H9 (cell line): ENCODE measurements at regions not wholly inside any gene's neighbourhood (a gene's known extent, or its start where the extent isn't known, plus 50 kb on each side); places are given as distances from the start of the nearest gene placed in this dataset.

Experiments used
- DNase-seq: peaks from one replicate; pipeline ENCODE4 v3.0.0-alpha.2; 2017
- H2AFZ ChIP-seq: one replicate; pipeline ENCODE4 v1.6.1; 2013; ENCODE audit warnings: mild to moderate bottlenecking, low read length, control low read depth, moderate library complexity
- H2AK5ac ChIP-seq: 2 replicates; pipeline ENCODE4 v1.6.1; 2013; ENCODE audit warnings: low read length, control low read depth, mixed read lengths; ENCODE audit not compliant: insufficient read length
- H2BK120ac ChIP-seq: one replicate; pipeline ENCODE4 v1.6.1; 2013; ENCODE audit warnings: low read depth, mild to moderate bottlenecking, low read length, control low read depth, inconsistent platforms; ENCODE audit not compliant: poor library complexity, severe bottlenecking
- H2BK12ac ChIP-seq: 2 replicates; pipeline ENCODE4 v1.6.1; 2013; ENCODE audit warnings: low read length, control low read depth, mixed read lengths, low read depth; ENCODE audit not compliant: insufficient read length
- H2BK15ac ChIP-seq: 2 replicates; pipeline ENCODE4 v1.6.1; 2013; ENCODE audit warnings: low read depth, low read length, control low read depth
- H2BK20ac ChIP-seq: one replicate; pipeline ENCODE4 v1.6.1; 2013; ENCODE audit warnings: low read depth, mild to moderate bottlenecking, low read length, control low read depth, inconsistent platforms; ENCODE audit not compliant: poor library complexity, severe bottlenecking
- H2BK5ac ChIP-seq: 2 replicates; pipeline ENCODE4 v1.6.1; 2013; ENCODE audit warnings: low read length, control low read depth, mixed read lengths; ENCODE audit not compliant: insufficient read length
- H3K14ac ChIP-seq: 2 replicates; pipeline ENCODE4 v1.6.1; 2013; ENCODE audit warnings: low read length, control low read depth; ENCODE audit not compliant: insufficient read depth
- H3K18ac ChIP-seq: 2 replicates; pipeline ENCODE4 v1.6.1; 2013; ENCODE audit warnings: low read depth, mild to moderate bottlenecking, mixed read lengths, low read length, control low read depth; ENCODE audit not compliant: insufficient read length
- H3K23ac ChIP-seq: 2 replicates; pipeline ENCODE4 v1.6.1; 2013; ENCODE audit warnings: low read length, control low read depth, mixed read lengths, low read depth; ENCODE audit not compliant: insufficient read length
- H3K23me2 ChIP-seq: 2 replicates; pipeline ENCODE4 v1.6.1; 2013; ENCODE audit warnings: low read depth, mild to moderate bottlenecking, mixed read lengths, low read length, control low read depth; ENCODE audit not compliant: insufficient read length, poor library complexity, severe bottlenecking
- H3K27ac ChIP-seq: 2 replicates; pipeline ENCODE4 v1.5.1; 2013; ENCODE audit warnings: low read length, control low read depth, mixed read lengths, low read depth; ENCODE audit not compliant: insufficient read length
- H3K27me3 ChIP-seq: 2 replicates; pipeline ENCODE4 v1.6.1; 2013; ENCODE audit warnings: low read length, control low read depth, inconsistent platforms; ENCODE audit not compliant: insufficient read depth
- H3K4ac ChIP-seq: 2 replicates; pipeline ENCODE4 v1.6.1; 2013; ENCODE audit warnings: low read depth, mild to moderate bottlenecking, control low read depth, inconsistent platforms, low read length, moderate library complexity
- H3K4me1 ChIP-seq: 2 replicates; pipeline ENCODE4 v1.6.1; 2013; ENCODE audit warnings: low read length, control low read depth, inconsistent platforms; ENCODE audit not compliant: insufficient read depth
- H3K4me2 ChIP-seq: 2 replicates; pipeline ENCODE4 v1.6.1; 2013; ENCODE audit warnings: low read length, control low read depth, mixed read lengths; ENCODE audit not compliant: insufficient read length, insufficient read depth
- H3K56ac ChIP-seq: 2 replicates; pipeline ENCODE4 v1.6.1; 2013; ENCODE audit warnings: low read depth, mild to moderate bottlenecking, mixed read lengths, low read length, control low read depth; ENCODE audit not compliant: insufficient read length
- H3K79me1 ChIP-seq: 2 replicates; pipeline ENCODE4 v1.6.1; 2013; ENCODE audit warnings: low read depth, mild to moderate bottlenecking, moderate library complexity, low read length, control low read depth, inconsistent platforms; ENCODE audit not compliant: insufficient read depth, poor library complexity, severe bottlenecking
- H3K79me2 ChIP-seq: 2 replicates; pipeline ENCODE4 v1.6.1; 2013; ENCODE audit warnings: low read length, control low read depth, inconsistent platforms; ENCODE audit not compliant: insufficient read depth
- H3K9ac ChIP-seq: 2 replicates; pipeline ENCODE4 v1.6.1; 2013; ENCODE audit warnings: low read length, control low read depth, mixed read lengths; ENCODE audit not compliant: insufficient read length; ENCODE audit errors: extremely low read depth
- H3K9me3 ChIP-seq: one replicate; pipeline ENCODE4 v1.6.1; 2013; ENCODE audit warnings: low read depth, low read length, inconsistent platforms; ENCODE audit not compliant: control insufficient read depth
- H3T11ph ChIP-seq: one replicate; pipeline ENCODE4 v1.6.1; 2013; ENCODE audit warnings: mild to moderate bottlenecking, low read length, control low read depth, inconsistent platforms
- H4K20me1 ChIP-seq: one replicate; pipeline ENCODE4 v1.6.1; 2013; ENCODE audit not compliant: control insufficient read depth, insufficient read length, insufficient read depth
- H4K5ac ChIP-seq: 2 replicates; pipeline ENCODE4 v1.6.1; 2013; ENCODE audit warnings: low read depth, mild to moderate bottlenecking, mixed read lengths, low read length, control low read depth; ENCODE audit not compliant: insufficient read length
- H4K8ac ChIP-seq: replicated peaks from 2 replicates; pipeline ENCODE4 v1.6.1; 2013; ENCODE audit warnings: low read length, control low read depth, mixed read lengths, low read depth; ENCODE audit not compliant: insufficient read length
- H4K91ac ChIP-seq: 2 replicates; pipeline ENCODE4 v1.6.1; 2013; ENCODE audit warnings: low read depth, mild to moderate bottlenecking, moderate library complexity, mixed read lengths, low read length, control low read depth; ENCODE audit not compliant: insufficient read length
- H3K27ac Mint-ChIP-seq, 3 experiments: 2 replicates in 2 of 3; 3 replicates in 1 of 3; pipeline ENCODE4 v1.8.0; 2020 to 2021; ENCODE audit warnings: mixed read lengths in 3 of 3, mild to moderate bottlenecking in 1 of 3, moderate library complexity in 1 of 3
- H3K27me3 Mint-ChIP-seq: 2 replicates; pipeline ENCODE4 v1.8.0; 2021; ENCODE audit warnings: low read depth, mild to moderate bottlenecking, moderate library complexity, mixed read lengths
- H3K36me3 Mint-ChIP-seq, 3 experiments: 2 replicates in 2 of 3; 3 replicates in 1 of 3; pipeline ENCODE4 v1.8.0; 2020 to 2021; ENCODE audit warnings: low read depth in 3 of 3, mixed read lengths in 3 of 3; ENCODE audit not compliant: insufficient read depth in 1 of 3
- H3K4me1 Mint-ChIP-seq, 2 experiments: 2 replicates each; pipeline ENCODE4 v1.8.0; 2020; ENCODE audit warnings: mixed read lengths in 2 of 2
- H3K4me3 Mint-ChIP-seq, 2 experiments: 2 replicates in 1 of 2; 3 replicates in 1 of 2; pipeline ENCODE4 v1.8.0; 2020 to 2021; ENCODE audit warnings: mild to moderate bottlenecking in 2 of 2, mixed read lengths in 2 of 2, moderate library complexity in 1 of 2
- H3K9me3 Mint-ChIP-seq, 2 experiments: 2 replicates in 1 of 2; 3 replicates in 1 of 2; pipeline ENCODE4 v1.8.0; 2020; ENCODE audit warnings: mild to moderate bottlenecking in 2 of 2, mixed read lengths in 2 of 2, moderate library complexity in 1 of 2
- TF ChIP-seq, protein P1 (sequence below): fragments of 200-600 bp; sonication (generic); conservative IDR thresholded peaks from 3 replicates; pipeline ENCODE4 v1.8.0; 2021; ENCODE audit warnings: antibody characterized with exemption, mild to moderate bottlenecking

DNA sequence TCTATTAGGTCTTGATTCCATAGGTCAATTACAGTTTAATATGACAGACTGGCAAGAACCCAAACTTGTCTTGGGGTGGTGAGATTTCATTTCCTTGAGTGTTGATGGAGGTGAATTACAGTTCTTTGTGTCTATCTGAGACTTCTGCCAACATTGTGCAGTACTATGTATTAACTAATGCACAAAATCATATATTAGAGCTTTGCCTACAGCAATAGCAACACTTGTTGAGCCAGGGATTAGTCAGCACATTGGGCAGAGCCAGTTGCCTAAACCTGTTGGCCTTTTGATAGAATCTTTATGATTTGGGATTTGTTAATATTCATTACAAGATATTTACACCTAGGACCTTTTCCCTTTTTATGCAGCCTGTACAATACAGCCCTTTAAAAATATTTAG, 135.3 kb upstream of the CENPW start:
- Histone ChIP-seq H3K9ac (no peak overlapping the region), H4K8ac (no peak overlapping the region), H3K79me1 (no peaks in the 10 kb centered on the region), H3K23me2 (no peaks in the 10 kb centered on the region), H3K79me2 (no peaks in the 10 kb centered on the region), H3K27me3 (no peaks in the 10 kb centered on the region), H2BK20ac (no peak overlapping the region), H2AFZ (no peak overlapping the region), H3K14ac (no peak overlapping the region), H4K5ac (no peak overlapping the region), H4K20me1 (no peaks in the 10 kb centered on the region), H3K4me2 (no peak overlapping the region), H2BK120ac (no peak overlapping the region), H3K4ac (no peak overlapping the region), H3K27ac (no peak overlapping the region), H2BK15ac (no peak overlapping the region), H2BK5ac (no peak overlapping the region), H3T11ph (no peak overlapping the region), H2AK5ac (no peak overlapping the region), H3K23ac (no peak overlapping the region), H3K9me3 (no peaks in the 10 kb centered on the region), H4K91ac (no peak overlapping the region), H2BK12ac (no peak overlapping the region), H3K18ac (no peak overlapping the region), H3K4me1 (no peaks in the 10 kb centered on the region), H3K56ac (no peak overlapping the region)
- TF ChIP-seq, protein P1, sequence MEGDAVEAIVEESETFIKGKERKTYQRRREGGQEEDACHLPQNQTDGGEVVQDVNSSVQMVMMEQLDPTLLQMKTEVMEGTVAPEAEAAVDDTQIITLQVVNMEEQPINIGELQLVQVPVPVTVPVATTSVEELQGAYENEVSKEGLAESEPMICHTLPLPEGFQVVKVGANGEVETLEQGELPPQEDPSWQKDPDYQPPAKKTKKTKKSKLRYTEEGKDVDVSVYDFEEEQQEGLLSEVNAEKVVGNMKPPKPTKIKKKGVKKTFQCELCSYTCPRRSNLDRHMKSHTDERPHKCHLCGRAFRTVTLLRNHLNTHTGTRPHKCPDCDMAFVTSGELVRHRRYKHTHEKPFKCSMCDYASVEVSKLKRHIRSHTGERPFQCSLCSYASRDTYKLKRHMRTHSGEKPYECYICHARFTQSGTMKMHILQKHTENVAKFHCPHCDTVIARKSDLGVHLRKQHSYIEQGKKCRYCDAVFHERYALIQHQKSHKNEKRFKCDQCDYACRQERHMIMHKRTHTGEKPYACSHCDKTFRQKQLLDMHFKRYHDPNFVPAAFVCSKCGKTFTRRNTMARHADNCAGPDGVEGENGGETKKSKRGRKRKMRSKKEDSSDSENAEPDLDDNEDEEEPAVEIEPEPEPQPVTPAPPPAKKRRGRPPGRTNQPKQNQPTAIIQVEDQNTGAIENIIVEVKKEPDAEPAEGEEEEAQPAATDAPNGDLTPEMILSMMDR, result no peak
- no peak for DNase-seq
- Mint-ChIP-seq H3K4me3 (no peak overlapping the region), H3K9me3 (no peaks in the 10 kb centered on the region), H3K27ac (no peak overlapping the region), H3K36me3 (no peaks in the 10 kb centered on the region), H3K27me3 (no peaks in the 10 kb centered on the region), H3K4me1 (0 out of 4 replicates have a peak, but pooled peaks cover 0 to 2% of the 10 kb centered on the region in 2 experiments)
